K562 (cell line): ENCODE measurements at regions not wholly inside any gene's neighbourhood (a gene's known extent, or its start where the extent isn't known, plus 50 kb on each side); places are given as distances from the start of the nearest gene placed in this dataset.

Experiments
- ATAC-seq: fragments of 200-7000 bp; cut with Tn5 transposase; 3 replicates; pipeline ENCODE4 v1.9.1; 2020; ENCODE audit warnings: moderate library complexity
- BruUV-seq: library from RNA; stranded (reverse); fragments of 400-500 nt; replicated peaks from 2 replicates; lab custom pipeline; 2021; lab: Mats Ljungman, UMichigan
- CTCF ChIA-PET: fragments of 300-600 bp; formaldehyde crosslinking; extraction: SDS; loops from one replicate; lab custom pipeline; 2021; ENCODE audit warnings: low intra/inter-chr PET ratio; lab: Yijun Ruan, JAX
- POLR2A ChIA-PET: fragments of 300-600, 350-650 bp; sonication (Branson Sonifier 250); formaldehyde crosslinking; extraction: SDS; loops from one replicate; lab custom pipeline; 2021; ENCODE audit warnings: antibody characterized with exemption, inconsistent platforms; lab: Yijun Ruan, JAX
- DNase-seq, 4 experiments: peaks; one replicate each; pipeline versions ENCODE4 v3.0.0 to v3.0.0-alpha.2; 2011 to 2018; ENCODE audit warnings: low spot score in 3 of 4, mixed read lengths in 3 of 4; ENCODE audit errors: extremely low read depth in 1 of 4
- FAIRE-seq: peaks from 2 replicates; lab custom pipeline; 2011; peaks lifted over from hg19 to GRCh38; lab: Jason Lieb, UNC
- H2AFZ ChIP-seq: 2 replicates; pipeline ENCODE4 v1.6.0; 2011; ENCODE audit warnings: low read depth, low read length, control low read depth, inconsistent platforms
- H3K27ac ChIP-seq: fragments of 200-600 bp; 3 replicates; pipeline ENCODE4 v1.8.0; 2011; ENCODE audit warnings: low read depth, mild to moderate bottlenecking, control low read depth, inconsistent platforms, low read length, moderate library complexity, mixed read lengths; ENCODE audit errors: extremely low read depth
- H3K27me3 ChIP-seq, 2 experiments: fragments of 300-600 bp in 1 of 2; 2 replicates in 1 of 2; 3 replicates in 1 of 2; pipeline versions ENCODE4 v1.6.0 to v1.8.0; 2011; ENCODE audit warnings: inconsistent platforms in 2 of 2, low read length in 2 of 2, mild to moderate bottlenecking in 1 of 2, mixed read lengths in 1 of 2, moderate library complexity in 1 of 2; ENCODE audit not compliant: control insufficient read depth in 2 of 2, insufficient read depth in 2 of 2
- H3K36me3 ChIP-seq: fragments of 300-600 bp; 3 replicates; pipeline ENCODE4 v1.8.0; 2011; ENCODE audit warnings: mild to moderate bottlenecking, low read length, inconsistent platforms; ENCODE audit not compliant: control insufficient read depth, insufficient read depth
- H3K4me1 ChIP-seq, 2 experiments: fragments of 200-600 bp in 1 of 2; replicated peaks in 1 of 2; 2 replicates in 1 of 2; 3 replicates in 1 of 2; pipeline versions ENCODE4 v1.5.1 to v1.8.0; 2011; ENCODE audit warnings: inconsistent platforms in 2 of 2, low read length in 2 of 2, mild to moderate bottlenecking in 1 of 2, mixed read lengths in 1 of 2, moderate library complexity in 1 of 2; ENCODE audit not compliant: control insufficient read depth in 2 of 2, insufficient read depth in 2 of 2
- H3K4me2 ChIP-seq: 2 replicates; pipeline ENCODE4 v1.6.1; 2011; ENCODE audit warnings: low read length, control low read depth, inconsistent platforms, mixed read lengths; ENCODE audit not compliant: insufficient read depth
- H3K4me3 ChIP-seq: fragments of 200-600 bp; sonication (generic), shearing (Covaris generic); 2 replicates; pipeline ENCODE4 v1.5.1; 2016; ENCODE audit warnings: control low read depth, inconsistent platforms
- H3K79me2 ChIP-seq: fragments of 200-600 bp; 3 replicates; pipeline ENCODE4 v1.8.0; 2011; ENCODE audit warnings: low read length, inconsistent platforms; ENCODE audit not compliant: control insufficient read depth, insufficient read depth
- H3K9ac ChIP-seq, 2 experiments: 2 replicates each; pipeline versions ENCODE4 v1.6.0 to v1.6.1; 2011; ENCODE audit warnings: low read depth in 2 of 2, low read length in 2 of 2, control low read depth in 1 of 2, inconsistent platforms in 1 of 2, mild to moderate bottlenecking in 1 of 2, mixed read lengths in 1 of 2; ENCODE audit not compliant: insufficient read depth in 1 of 2
- H3K9me1 ChIP-seq: one replicate; pipeline ENCODE4 v1.6.0; 2011; ENCODE audit warnings: inconsistent platforms, mild to moderate bottlenecking, low read length, moderate library complexity; ENCODE audit not compliant: control insufficient read depth, insufficient read depth
- H3K9me3 ChIP-seq: replicated peaks from 2 replicates; pipeline ENCODE4 v1.5.1; 2011; ENCODE audit warnings: low read depth, low read length, inconsistent platforms; ENCODE audit not compliant: control insufficient read depth, insufficient read depth
- H4K20me1 ChIP-seq: replicated peaks from 2 replicates; pipeline ENCODE4 v1.6.1; 2011; ENCODE audit warnings: low read length, inconsistent platforms, mixed read lengths; ENCODE audit not compliant: control insufficient read depth, insufficient read depth
- EP400 ChIP-seq: fragments of 450-650 bp; IDR thresholded peaks from 2 replicates; pipeline ENCODE4 v1.6.1; 2017; ENCODE audit warnings: antibody characterized with exemption, mild to moderate bottlenecking, moderate library complexity
- HNRNPH1 ChIP-seq: fragments of 200-400 bp; formaldehyde crosslinking; optimal IDR thresholded peaks from 2 replicates; pipeline ENCODE3; 2017; ENCODE audit warnings: low read depth, mild to moderate bottlenecking, low read length, moderate library complexity
- KLF10 ChIP-seq: fragments of 250-450 bp; sonication (Bioruptor Pico); IDR thresholded peaks from 2 replicates; pipeline ENCODE4 v1.6.1; 2021; ENCODE audit warnings: matching md5 sums
- MTA1 ChIP-seq: fragments of 450-650 bp; IDR thresholded peaks from 2 replicates; pipeline ENCODE4 v1.6.1; 2017; ENCODE audit warnings: borderline replicate concordance
- PRPF4 ChIP-seq: fragments of 200-400 bp; formaldehyde crosslinking; IDR thresholded peaks from one replicate; pipeline ENCODE4 v1.6.1; 2017; ENCODE audit warnings: low read length, low read depth, mild to moderate bottlenecking; ENCODE audit not compliant: insufficient read depth, poor library complexity, severe bottlenecking
- RBM15 ChIP-seq: fragments of 200-400 bp; formaldehyde crosslinking; IDR thresholded peaks from 2 replicates; pipeline ENCODE4 v1.6.1; 2018; ENCODE audit warnings: mild to moderate bottlenecking, low read length, moderate library complexity; ENCODE audit not compliant: insufficient read depth
- in situ Hi-C: fragments of 300-500 bp; cut with MboI; formaldehyde crosslinking; loops from 4 replicates; pipeline ENCODE4 v1.15.0; 2018; ENCODE audit warnings: inconsistent platforms, mixed read lengths
- intact Hi-C: fragments of 100-400 bp; cut with micrococcal nuclease; formaldehyde crosslinking; loops from 2 replicates; pipeline ENCODE4 v1.14.2; 2022
- TF ChIP-seq, protein P1 (sequence below): sonication (generic); formaldehyde crosslinking; IDR thresholded peaks from 2 replicates; pipeline ENCODE4 v1.8.0; 2023; ENCODE audit warnings: missing genetic modification reagents, mild to moderate bottlenecking, borderline replicate concordance
- TF ChIP-seq, protein P2 (sequence below): fragments of 450-650 bp; formaldehyde crosslinking; IDR thresholded peaks from 2 replicates; pipeline ENCODE4 v1.4.0; 2022; ENCODE audit warnings: mild to moderate bottlenecking, moderate library complexity
- TF ChIP-seq, protein P3 (sequence below): fragments of 250-450 bp; sonication (Bioruptor Pico); IDR thresholded peaks from 2 replicates; pipeline ENCODE4 v1.5.0; 2022; ENCODE audit warnings: mild to moderate bottlenecking

DNA sequence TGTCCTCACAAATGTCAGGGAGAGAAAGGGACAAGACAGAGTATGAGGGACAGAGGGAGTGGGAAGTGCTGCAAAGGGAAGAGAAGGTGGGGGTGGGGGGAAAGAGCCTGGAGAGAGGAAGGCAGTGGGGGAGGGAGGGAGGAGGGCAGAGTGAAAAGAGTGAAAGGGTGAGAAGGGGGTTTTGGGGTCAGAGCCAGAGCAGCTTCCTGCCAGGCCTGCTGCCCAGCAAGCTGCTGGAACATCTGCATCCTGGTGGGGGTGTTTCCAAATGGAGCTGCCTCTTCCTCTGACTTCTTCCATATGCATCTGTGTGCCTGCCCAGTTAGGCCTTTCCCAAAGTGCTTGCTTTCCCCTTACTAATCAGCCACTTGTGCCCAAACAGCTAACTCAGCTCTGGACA, 94.3 kb upstream of the CELF4 start:
- TF ChIP-seq, protein P1, sequence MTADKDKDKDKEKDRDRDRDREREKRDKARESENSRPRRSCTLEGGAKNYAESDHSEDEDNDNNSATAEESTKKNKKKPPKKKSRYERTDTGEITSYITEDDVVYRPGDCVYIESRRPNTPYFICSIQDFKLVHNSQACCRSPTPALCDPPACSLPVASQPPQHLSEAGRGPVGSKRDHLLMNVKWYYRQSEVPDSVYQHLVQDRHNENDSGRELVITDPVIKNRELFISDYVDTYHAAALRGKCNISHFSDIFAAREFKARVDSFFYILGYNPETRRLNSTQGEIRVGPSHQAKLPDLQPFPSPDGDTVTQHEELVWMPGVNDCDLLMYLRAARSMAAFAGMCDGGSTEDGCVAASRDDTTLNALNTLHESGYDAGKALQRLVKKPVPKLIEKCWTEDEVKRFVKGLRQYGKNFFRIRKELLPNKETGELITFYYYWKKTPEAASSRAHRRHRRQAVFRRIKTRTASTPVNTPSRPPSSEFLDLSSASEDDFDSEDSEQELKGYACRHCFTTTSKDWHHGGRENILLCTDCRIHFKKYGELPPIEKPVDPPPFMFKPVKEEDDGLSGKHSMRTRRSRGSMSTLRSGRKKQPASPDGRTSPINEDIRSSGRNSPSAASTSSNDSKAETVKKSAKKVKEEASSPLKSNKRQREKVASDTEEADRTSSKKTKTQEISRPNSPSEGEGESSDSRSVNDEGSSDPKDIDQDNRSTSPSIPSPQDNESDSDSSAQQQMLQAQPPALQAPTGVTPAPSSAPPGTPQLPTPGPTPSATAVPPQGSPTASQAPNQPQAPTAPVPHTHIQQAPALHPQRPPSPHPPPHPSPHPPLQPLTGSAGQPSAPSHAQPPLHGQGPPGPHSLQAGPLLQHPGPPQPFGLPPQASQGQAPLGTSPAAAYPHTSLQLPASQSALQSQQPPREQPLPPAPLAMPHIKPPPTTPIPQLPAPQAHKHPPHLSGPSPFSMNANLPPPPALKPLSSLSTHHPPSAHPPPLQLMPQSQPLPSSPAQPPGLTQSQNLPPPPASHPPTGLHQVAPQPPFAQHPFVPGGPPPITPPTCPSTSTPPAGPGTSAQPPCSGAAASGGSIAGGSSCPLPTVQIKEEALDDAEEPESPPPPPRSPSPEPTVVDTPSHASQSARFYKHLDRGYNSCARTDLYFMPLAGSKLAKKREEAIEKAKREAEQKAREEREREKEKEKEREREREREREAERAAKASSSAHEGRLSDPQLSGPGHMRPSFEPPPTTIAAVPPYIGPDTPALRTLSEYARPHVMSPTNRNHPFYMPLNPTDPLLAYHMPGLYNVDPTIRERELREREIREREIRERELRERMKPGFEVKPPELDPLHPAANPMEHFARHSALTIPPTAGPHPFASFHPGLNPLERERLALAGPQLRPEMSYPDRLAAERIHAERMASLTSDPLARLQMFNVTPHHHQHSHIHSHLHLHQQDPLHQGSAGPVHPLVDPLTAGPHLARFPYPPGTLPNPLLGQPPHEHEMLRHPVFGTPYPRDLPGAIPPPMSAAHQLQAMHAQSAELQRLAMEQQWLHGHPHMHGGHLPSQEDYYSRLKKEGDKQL (CRISPR knock-in tag), result no peak
- TF ChIP-seq, protein P2, sequence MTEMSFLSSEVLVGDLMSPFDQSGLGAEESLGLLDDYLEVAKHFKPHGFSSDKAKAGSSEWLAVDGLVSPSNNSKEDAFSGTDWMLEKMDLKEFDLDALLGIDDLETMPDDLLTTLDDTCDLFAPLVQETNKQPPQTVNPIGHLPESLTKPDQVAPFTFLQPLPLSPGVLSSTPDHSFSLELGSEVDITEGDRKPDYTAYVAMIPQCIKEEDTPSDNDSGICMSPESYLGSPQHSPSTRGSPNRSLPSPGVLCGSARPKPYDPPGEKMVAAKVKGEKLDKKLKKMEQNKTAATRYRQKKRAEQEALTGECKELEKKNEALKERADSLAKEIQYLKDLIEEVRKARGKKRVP (CRISPR knock-in tag), result no peak
- TF ChIP-seq MTA1 (no peak), HNRNPH1 (no peak), EP400 (no peak), PRPF4 (no peak), RBM15 (no peak), KLF10 (CRISPR knock-in tag) (no peak)
- TF ChIP-seq, protein P3, sequence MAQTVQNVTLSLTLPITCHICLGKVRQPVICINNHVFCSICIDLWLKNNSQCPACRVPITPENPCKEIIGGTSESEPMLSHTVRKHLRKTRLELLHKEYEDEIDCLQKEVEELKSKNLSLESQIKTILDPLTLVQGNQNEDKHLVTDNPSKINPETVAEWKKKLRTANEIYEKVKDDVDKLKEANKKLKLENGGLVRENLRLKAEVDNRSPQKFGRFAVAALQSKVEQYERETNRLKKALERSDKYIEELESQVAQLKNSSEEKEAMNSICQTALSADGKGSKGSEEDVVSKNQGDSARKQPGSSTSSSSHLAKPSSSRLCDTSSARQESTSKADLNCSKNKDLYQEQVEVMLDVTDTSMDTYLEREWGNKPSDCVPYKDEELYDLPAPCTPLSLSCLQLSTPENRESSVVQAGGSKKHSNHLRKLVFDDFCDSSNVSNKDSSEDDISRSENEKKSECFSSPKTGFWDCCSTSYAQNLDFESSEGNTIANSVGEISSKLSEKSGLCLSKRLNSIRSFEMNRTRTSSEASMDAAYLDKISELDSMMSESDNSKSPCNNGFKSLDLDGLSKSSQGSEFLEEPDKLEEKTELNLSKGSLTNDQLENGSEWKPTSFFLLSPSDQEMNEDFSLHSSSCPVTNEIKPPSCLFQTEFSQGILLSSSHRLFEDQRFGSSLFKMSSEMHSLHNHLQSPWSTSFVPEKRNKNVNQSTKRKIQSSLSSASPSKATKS (CRISPR knock-in tag), result no peak
- no peak for FAIRE-seq
- no peaks in the 10 kb centered on the region for H3K9me3 ChIP-seq

More for the DNA sequence above, 94.3 kb upstream of the CELF4 start:
- no peak overlapping the region for H2AFZ ChIP-seq
- H3K4me1 ChIP-seq, result no peaks in the 10 kb centered on the region; a peak in 1 of 5 replicates
- H3K27me3 ChIP-seq, result no peaks in the 10 kb centered on the region
- H4K20me1 ChIP-seq, result no peaks in the 10 kb centered on the region
- in situ Hi-C loops (no loop called here), intact Hi-C loops (no loop called here)
- H3K79me2 ChIP-seq, result no peaks in the 10 kb centered on the region
- ChIA-PET CTCF (no interaction called here), POLR2A (interaction anchor here (0.6 kb wide), 1 partner anchor 351 kb away, joined by 3 read pairs; no protein-coding TSS in a partner anchor)
- no peak overlapping the region for H3K4me2 ChIP-seq
- H3K9me1 ChIP-seq, result no peaks in the 10 kb centered on the region
- no peak for ATAC-seq
- H3K27ac ChIP-seq, result no peak overlapping the region
- H3K4me3 ChIP-seq, result no peak overlapping the region
- no TSS peak for BruUV-seq
- no peaks in the 10 kb centered on the region for H3K36me3 ChIP-seq
- no peak overlapping the region for H3K9ac ChIP-seq
- no peak for DNase-seq
